SK-N-SH (cell line): ENCODE measurements at regions not wholly inside any gene's neighbourhood (a gene's known extent, or its start where the extent isn't known, plus 50 kb on each side); places are given as distances from the start of the nearest gene placed in this dataset.

Source experiments
- CTCF ChIA-PET: fragments of 300-600, 350-600 bp; formaldehyde crosslinking; extraction: SDS; loops from one replicate; lab custom pipeline; 2021; lab: Yijun Ruan, JAX
- POLR2A ChIA-PET: fragments of 350-600 bp; sonication (Branson Sonifier 250); formaldehyde crosslinking; extraction: SDS; loops from one replicate; lab custom pipeline; 2020; ENCODE audit warnings: antibody characterized with exemption, inconsistent platforms; lab: Yijun Ruan, JAX
- DNase-seq: peaks from one replicate; pipeline ENCODE4 v3.0.0; 2012
- H2AFZ ChIP-seq: fragments of 200-600 bp; sonication (generic); 2 replicates; pipeline ENCODE4 v1.8.1; 2016; ENCODE audit warnings: antibody characterized with exemption, mild to moderate bottlenecking, low read depth
- H3F3A ChIP-seq: fragments of 200-600 bp; sonication (generic); replicated peaks from 2 replicates; pipeline ENCODE3; 2016; ENCODE audit warnings: antibody characterized with exemption, mild to moderate bottlenecking; ENCODE audit not compliant: insufficient read depth
- H3K27ac ChIP-seq, 2 experiments: fragments of 200-500 bp in 1 of 2; fragments of 200-600 bp in 1 of 2; sonication (Bioruptor generic) in 1 of 2; sonication (generic), shearing (Covaris generic) in 1 of 2; 2 replicates each; pipeline versions ENCODE4 v1.5.1 to v1.6.1; 2014 to 2016; ENCODE audit warnings: low read depth in 2 of 2, inconsistent platforms in 1 of 2, low read length in 1 of 2, mild to moderate bottlenecking in 1 of 2, mixed read lengths in 1 of 2
- H3K27me3 ChIP-seq: fragments of 200-600 bp; sonication (generic), shearing (Covaris generic); 2 replicates; pipeline ENCODE4 v1.6.1; 2016; ENCODE audit warnings: mixed run types; ENCODE audit not compliant: insufficient read depth
- H3K36me3 ChIP-seq, 2 experiments: fragments of 200-500 bp in 1 of 2; fragments of 200-600 bp in 1 of 2; sonication (Bioruptor generic) in 1 of 2; sonication (generic) in 1 of 2; replicated peaks in 1 of 2; 2 replicates each; pipeline versions ENCODE3 to v1.5.1; 2014 to 2016; ENCODE audit warnings: low read length in 1 of 2, mild to moderate bottlenecking in 1 of 2; ENCODE audit not compliant: insufficient read depth in 2 of 2, control insufficient read depth in 1 of 2
- H3K4me1 ChIP-seq, 2 experiments: fragments of 200-500 bp in 1 of 2; fragments of 200-600 bp in 1 of 2; sonication (Bioruptor generic) in 1 of 2; sonication (generic), shearing (Covaris generic) in 1 of 2; 2 replicates each; pipeline versions ENCODE4 v1.5.1 to v1.6.1; 2014 to 2016; ENCODE audit warnings: low read depth in 1 of 2, low read length in 1 of 2, mixed run types in 1 of 2; ENCODE audit not compliant: insufficient read depth in 2 of 2, control insufficient read depth in 1 of 2
- H3K4me2 ChIP-seq: fragments of 200-600 bp; sonication (generic), shearing (Covaris generic); 2 replicates; pipeline ENCODE4 v1.6.1; 2017; ENCODE audit warnings: mixed run types
- H3K4me3 ChIP-seq, 2 experiments: fragments of 200-500 bp in 1 of 2; fragments of 200-600 bp in 1 of 2; sonication (Bioruptor generic) in 1 of 2; sonication (generic), shearing (Covaris generic) in 1 of 2; 2 replicates each; pipeline versions ENCODE4 v1.5.1 to v1.8.1; 2014 to 2016; ENCODE audit warnings: low read depth in 2 of 2, inconsistent platforms in 1 of 2, low read length in 1 of 2, mild to moderate bottlenecking in 1 of 2, mixed read lengths in 1 of 2, moderate library complexity in 1 of 2
- H3K79me2 ChIP-seq: fragments of 200-600 bp; sonication (generic); 2 replicates; pipeline ENCODE4 v1.8.1; 2017; ENCODE audit warnings: mild to moderate bottlenecking; ENCODE audit not compliant: insufficient read depth
- H3K9ac ChIP-seq: fragments of 200-600 bp; sonication (generic); 2 replicates; pipeline ENCODE4 v1.6.1; 2017; ENCODE audit warnings: mixed run types
- H3K9me2 ChIP-seq: fragments of 200-600 bp; sonication (generic); 2 replicates; pipeline ENCODE4 v1.6.1; 2017; ENCODE audit warnings: mixed run types
- H3K9me3 ChIP-seq: fragments of 200-600 bp; sonication (generic); 2 replicates; pipeline ENCODE4 v1.6.1; 2017; ENCODE audit warnings: mixed run types, mild to moderate bottlenecking, moderate library complexity
- H4K20me1 ChIP-seq: fragments of 200-600 bp; sonication (generic); 2 replicates; pipeline ENCODE4 v1.6.1; 2017; ENCODE audit warnings: mild to moderate bottlenecking, mixed run types; ENCODE audit not compliant: insufficient read depth
- CTCF ChIP-seq: fragments of 200-600 bp; sonication (generic); IDR thresholded peaks from 2 replicates; pipeline ENCODE4 v1.6.1; 2017; ENCODE audit warnings: antibody characterized with exemption, mild to moderate bottlenecking, moderate library complexity
- GABPA ChIP-seq: IDR thresholded peaks from 2 replicates; pipeline ENCODE4 v1.4.0; 2012; ENCODE audit warnings: low read depth, mild to moderate bottlenecking
- GATA2 ChIP-seq: sonication (generic); formaldehyde crosslinking; IDR thresholded peaks from 2 replicates; pipeline ENCODE4 v1.5.0; 2020; ENCODE audit warnings: mild to moderate bottlenecking, missing genetic modification reagents
- MXI1 ChIP-seq: IDR thresholded peaks from 2 replicates; pipeline ENCODE4 v1.6.1; 2012; ENCODE audit warnings: mild to moderate bottlenecking, low read depth, low read length, improper control_type of control experiment
- NFIC ChIP-seq: IDR thresholded peaks from 2 replicates; pipeline ENCODE4 v1.4.0; 2012; ENCODE audit warnings: borderline replicate concordance
- NRF1 ChIP-seq: IDR thresholded peaks from 2 replicates; pipeline ENCODE4 v1.6.1; 2012; ENCODE audit warnings: low read depth, mild to moderate bottlenecking, low read length
- PBX3 ChIP-seq: IDR thresholded peaks from 2 replicates; pipeline ENCODE4; 2012
- POLR2AphosphoS5 ChIP-seq: IDR thresholded peaks from 2 replicates; pipeline ENCODE4 v1.6.1; 2012; ENCODE audit warnings: low read depth, low read length
- RCOR1 ChIP-seq: fragments of 150-350 bp; IDR thresholded peaks from 2 replicates; pipeline ENCODE4 v1.6.1; 2017; ENCODE audit warnings: antibody characterized with exemption, low read length
- SIN3A ChIP-seq: IDR thresholded peaks from 2 replicates; pipeline ENCODE4 v1.6.1; 2012; ENCODE audit warnings: low read depth, mild to moderate bottlenecking, low read length, moderate library complexity, borderline replicate concordance
- TAF1 ChIP-seq: IDR thresholded peaks from 2 replicates; pipeline ENCODE4 v1.6.1; 2012; ENCODE audit warnings: low read depth, mild to moderate bottlenecking, low read length, moderate library complexity, borderline replicate concordance
- USF1 ChIP-seq: IDR thresholded peaks from 2 replicates; pipeline ENCODE4 v1.4.0; 2012; ENCODE audit warnings: low read depth, borderline replicate concordance
- ZBTB33 ChIP-seq: IDR thresholded peaks from 2 replicates; pipeline ENCODE4 v1.4.0; 2012; ENCODE audit warnings: low read depth, borderline replicate concordance
- whole genome bisulfite sequencing: methylation state at CpG from one replicate; pipeline ENCODE4 v1.1.6; 2017; ENCODE audit warnings: low lambda C conversion rate; 5-methylcytosine and 5-hydroxymethylcytosine counted together

- TF ChIP-seq NRF1 (no peak), GATA2 (CRISPR knock-in tag) (no peak), POLR2AphosphoS5 (no peak), MXI1 (no peak), CTCF (no peak), TAF1 (no peak)
- TF ChIP-seq, all 33 proteins: peak for 0
These were observed 393.7 kb upstream of the NPVF start (continued) for GRCh38 chr7:25621993-25622392.

GRCh38 chr7:25622695-25623094 is 394.4 kb upstream of the NPVF start:
- no peak overlapping the region for H3K4me2 ChIP-seq
- H3K36me3 ChIP-seq: no peaks in the 10 kb centered on the region
- WGBS: 23% methylated on average over 3 of the region's 3 CpGs
- no peaks in the 10 kb centered on the region for H4K20me1 ChIP-seq
- no peak overlapping the region for H3K27ac ChIP-seq
- H2AFZ ChIP-seq: no peak overlapping the region
- DNase-seq: no peak
- no peaks in the 10 kb centered on the region for H3K9me3 ChIP-seq
- no peak overlapping the region for H3K9ac ChIP-seq
- H3K27me3 ChIP-seq: no peaks in the 10 kb centered on the region
- H3K79me2 ChIP-seq: no peaks in the 10 kb centered on the region
- no peak overlapping the region for H3K4me3 ChIP-seq
- H3K9me2 ChIP-seq: no peaks in the 10 kb centered on the region
- no peak for TF ChIP-seq USF1
- TF ChIP-seq MXI1: no peak
- TF ChIP-seq NFIC: no peak
- no peak for TF ChIP-seq RCOR1
- no peak for TF ChIP-seq ZBTB33
- TF ChIP-seq GABPA: no peak
- no peak for TF ChIP-seq PBX3
- TF ChIP-seq SIN3A: no peak
- ChIA-PET CTCF (interaction anchor here (0.7 to 1.5 kb wide), 4 partner anchors 41 to 232 kb away, joined by 3 to 8 read pairs (median 4); no protein-coding TSS in a partner anchor), POLR2A (no interaction called here)
- H3F3A ChIP-seq: no peaks in the 10 kb centered on the region
- peaks cover 0 to 23% of the 10 kb centered on the region in 2 experiments; a peak in 3 of 4 replicates for H3K4me1 ChIP-seq
